HG03175 (cell line): ENCODE measurements at regions not wholly inside any gene's neighbourhood (a gene's known extent, or its start where the extent isn't known, plus 50 kb on each side); places are given as distances from the start of the nearest gene placed in this dataset.
"Not testable (repeated sequence)": the region's sequence is repeated elsewhere in the genome, so short reads cannot be mapped to it uniquely, and the experiment has no call there.

Source experiments
- ATAC-seq: cut with Tn5 transposase; IDR thresholded peaks from one replicate; pipeline ENCODE4 v1.9.1; 2021; ENCODE audit warnings: mild to moderate bottlenecking, moderate library complexity; ENCODE audit not compliant: unreplicated experiment

- ATAC-seq, result no peak
Measured at GRCh38 chr2:118577202-118577601, 270.2 kb downstream of the EN1 start.

GRCh38 chr2:118576109-118576855 lies 271.2 kb downstream of the EN1 start:
- no peak for ATAC-seq

GRCh38 chr2:118572380-118572779 lies 275.1 kb downstream of the EN1 start:
- ATAC-seq, result not testable (repeated sequence)

- ATAC-seq, result no peak
Measured at GRCh38 chr2:118569876-118570535, 277.4 kb downstream of the EN1 start.

GRCh38 chr2:118568700-118569099 lies 278.7 kb downstream of the EN1 start:
- ATAC-seq, result no peak

- ATAC-seq, result no peak
Measured at GRCh38 chr2:118565786-118566540, 281.5 kb downstream of the EN1 start.

- ATAC-seq, result no peak
Measured at GRCh38 chr2:118565301-118565700, 282.1 kb downstream of the EN1 start.

- no peak for ATAC-seq
Measured at GRCh38 chr2:118562144-118562543, 285.3 kb downstream of the EN1 start.

- ATAC-seq, result no peak
Measured at GRCh38 chr2:118558846-118559245, 288.6 kb downstream of the EN1 start.

GRCh38 chr2:118557791-118558190 lies 289.7 kb downstream of the EN1 start:
- no peak for ATAC-seq

- ATAC-seq, result no peak
Measured at GRCh38 chr2:118557016-118557415, 290.4 kb downstream of the EN1 start.

GRCh38 chr2:118554616-118555015 lies 292.8 kb downstream of the EN1 start:
- ATAC-seq, result no peak

- no peak for ATAC-seq
Measured at GRCh38 chr2:118549503-118549902, 297.9 kb downstream of the EN1 start.

GRCh38 chr2:118548880-118549488 lies 298.5 kb downstream of the EN1 start:
- ATAC-seq, result no peak

- ATAC-seq, result no peak
Measured at GRCh38 chr2:118539290-118539689, 308.2 kb downstream of the EN1 start.

GRCh38 chr2:118536306-118536705 lies 311.1 kb downstream of the EN1 start:
- ATAC-seq, result no peak

GRCh38 chr2:118535818-118536212 lies 311.6 kb downstream of the EN1 start:
- no peak for ATAC-seq

- ATAC-seq, result no peak
Measured at GRCh38 chr2:118535171-118535817, 312.2 kb downstream of the EN1 start.

GRCh38 chr2:118530976-118531375 lies 316.5 kb downstream of the EN1 start:
- no peak for ATAC-seq

GRCh38 chr2:118529908-118530599 lies 317.4 kb downstream of the EN1 start:
- no peak for ATAC-seq
